ENCODE measurements at regions not wholly inside any gene's neighbourhood (a gene's known extent, or its start where the extent isn't known, plus 50 kb on each side); places are given as distances from the start of the nearest gene placed in this dataset.

DNA sequence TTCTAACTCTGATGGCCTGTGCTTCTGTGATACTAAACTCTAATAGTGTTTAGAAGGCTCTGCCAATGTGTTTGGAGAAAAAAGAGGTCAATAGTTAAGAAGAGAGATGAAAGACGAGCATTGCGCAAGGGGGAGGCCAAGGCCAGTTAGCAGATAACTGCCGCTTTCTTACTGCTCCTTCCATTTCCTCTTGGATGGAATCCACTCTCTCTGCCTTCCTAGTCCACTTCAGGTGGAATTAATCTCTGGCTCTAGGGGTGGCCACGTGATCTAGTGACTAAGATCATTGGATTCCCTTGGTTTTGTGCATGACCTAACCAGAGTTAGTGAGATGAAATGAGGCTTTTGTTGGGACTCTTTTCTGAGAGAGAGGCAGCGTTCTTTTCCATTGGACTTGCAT, 148.3 kb downstream of the ACTL8 start:
- H3K4me3 ChIP-seq: no peak overlapping the region
- H3K27ac ChIP-seq: no peak overlapping the region
- H3K4me1 ChIP-seq: no peaks in the 10 kb centered on the region
- no peaks in the 10 kb centered on the region for H3K36me3 ChIP-seq
- no peak for TF ChIP-seq POLR2A (IDR thresholded peaks at IDR 0.05)
- TF ChIP-seq, protein P1, sequence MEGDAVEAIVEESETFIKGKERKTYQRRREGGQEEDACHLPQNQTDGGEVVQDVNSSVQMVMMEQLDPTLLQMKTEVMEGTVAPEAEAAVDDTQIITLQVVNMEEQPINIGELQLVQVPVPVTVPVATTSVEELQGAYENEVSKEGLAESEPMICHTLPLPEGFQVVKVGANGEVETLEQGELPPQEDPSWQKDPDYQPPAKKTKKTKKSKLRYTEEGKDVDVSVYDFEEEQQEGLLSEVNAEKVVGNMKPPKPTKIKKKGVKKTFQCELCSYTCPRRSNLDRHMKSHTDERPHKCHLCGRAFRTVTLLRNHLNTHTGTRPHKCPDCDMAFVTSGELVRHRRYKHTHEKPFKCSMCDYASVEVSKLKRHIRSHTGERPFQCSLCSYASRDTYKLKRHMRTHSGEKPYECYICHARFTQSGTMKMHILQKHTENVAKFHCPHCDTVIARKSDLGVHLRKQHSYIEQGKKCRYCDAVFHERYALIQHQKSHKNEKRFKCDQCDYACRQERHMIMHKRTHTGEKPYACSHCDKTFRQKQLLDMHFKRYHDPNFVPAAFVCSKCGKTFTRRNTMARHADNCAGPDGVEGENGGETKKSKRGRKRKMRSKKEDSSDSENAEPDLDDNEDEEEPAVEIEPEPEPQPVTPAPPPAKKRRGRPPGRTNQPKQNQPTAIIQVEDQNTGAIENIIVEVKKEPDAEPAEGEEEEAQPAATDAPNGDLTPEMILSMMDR (IDR thresholded peaks at IDR 0.05): no peak
- TF ChIP-seq EP300 (IDR thresholded peaks at IDR 0.05): no peak
- H3K27me3 ChIP-seq: peaks cover 0 to 7% of the 10 kb centered on the region in 2 donors
- peaks cover 0 to 7% (median 0%) of the 10 kb centered on the region in 4 donors for H3K9me3 ChIP-seq
- no peak for DNase-seq (ENCODE audit: low spot score in 2 of 2)
- 71 to 77% methylated on average over 5 of the region's 5 CpGs for WGBS, 2 donors

DNA sequence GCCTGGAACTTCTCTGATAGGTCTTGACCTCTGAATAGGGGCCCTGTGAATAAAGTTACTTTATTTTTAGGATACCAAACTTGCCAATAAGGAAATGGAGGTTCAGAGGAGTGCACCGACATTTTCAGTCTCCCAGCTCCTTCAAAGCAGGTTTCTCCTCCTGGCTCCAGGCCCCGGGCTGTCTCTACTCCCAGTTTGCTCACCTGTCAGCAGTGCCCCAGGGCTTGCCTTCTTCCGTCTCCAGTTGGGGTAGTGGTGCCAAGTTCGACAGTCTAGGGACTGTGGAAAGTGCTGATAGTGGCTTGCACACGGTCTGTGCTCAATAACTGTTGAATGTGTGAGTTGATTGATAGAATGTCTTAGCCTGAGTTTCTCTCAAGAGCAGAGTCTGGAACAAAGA, 149.2 kb downstream of the ACTL8 start:
- 51 to 57% methylated on average over 5 of the region's 5 CpGs for WGBS, 2 donors
- TF ChIP-seq EP300 (IDR thresholded peaks at IDR 0.05) (no peak), POLR2A (IDR thresholded peaks at IDR 0.05) (no peak)
- TF ChIP-seq, protein P1 (IDR thresholded peaks at IDR 0.05): no peak
- no peaks in the 10 kb centered on the region for H3K4me1 ChIP-seq
- H3K27ac ChIP-seq: no peak overlapping the region
- peaks cover 0 to 10% of the 10 kb centered on the region in 2 donors for H3K27me3 ChIP-seq
- no peaks in the 10 kb centered on the region for H3K36me3 ChIP-seq
- H3K9me3 ChIP-seq: peaks cover 0 to 7% (median 0%) of the 10 kb centered on the region in 4 donors
- DNase-seq (ENCODE audit: low spot score in 2 of 2): no peak
- H3K4me3 ChIP-seq: no peak overlapping the region

DNA sequence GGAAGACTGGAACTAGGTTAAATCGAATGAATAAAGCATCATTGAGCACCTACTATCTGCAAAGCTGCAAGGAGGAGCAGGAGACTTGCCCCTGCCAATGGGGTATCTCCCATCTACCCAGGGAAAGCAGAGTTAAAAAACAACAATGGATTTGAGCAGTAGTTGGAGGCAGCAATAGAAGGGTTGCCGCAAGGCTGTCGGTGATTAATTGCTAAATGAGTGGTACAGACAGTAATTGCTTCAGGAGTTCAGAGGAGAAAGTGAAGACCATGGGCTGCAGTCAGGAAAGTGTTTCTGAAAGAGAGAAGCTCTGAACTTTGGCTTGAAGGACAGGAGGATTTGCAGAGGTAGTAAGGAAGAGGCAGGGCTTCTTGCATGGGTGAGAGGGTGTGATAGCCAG, 152.9 kb downstream of the ACTL8 start:
- peaks cover 0 to 17% of the 10 kb centered on the region in 2 donors for H3K27me3 ChIP-seq
- no peak overlapping the region for H3K4me3 ChIP-seq
- no peak overlapping the region for H3K27ac ChIP-seq
- no peak for DNase-seq (ENCODE audit: low spot score in 2 of 2)
- peaks cover 0 to 7% (median 0%) of the 10 kb centered on the region in 4 donors for H3K9me3 ChIP-seq
- TF ChIP-seq EP300 (IDR thresholded peaks at IDR 0.05): no peak
- no peak for TF ChIP-seq POLR2A (IDR thresholded peaks at IDR 0.05)
- TF ChIP-seq, protein P1 (IDR thresholded peaks at IDR 0.05): no peak
- 38 to 43% methylated on average over 3 of the region's 3 CpGs for WGBS, 2 donors
- no peaks in the 10 kb centered on the region for H3K36me3 ChIP-seq
- H3K4me1 ChIP-seq: no peaks in the 10 kb centered on the region

DNA sequence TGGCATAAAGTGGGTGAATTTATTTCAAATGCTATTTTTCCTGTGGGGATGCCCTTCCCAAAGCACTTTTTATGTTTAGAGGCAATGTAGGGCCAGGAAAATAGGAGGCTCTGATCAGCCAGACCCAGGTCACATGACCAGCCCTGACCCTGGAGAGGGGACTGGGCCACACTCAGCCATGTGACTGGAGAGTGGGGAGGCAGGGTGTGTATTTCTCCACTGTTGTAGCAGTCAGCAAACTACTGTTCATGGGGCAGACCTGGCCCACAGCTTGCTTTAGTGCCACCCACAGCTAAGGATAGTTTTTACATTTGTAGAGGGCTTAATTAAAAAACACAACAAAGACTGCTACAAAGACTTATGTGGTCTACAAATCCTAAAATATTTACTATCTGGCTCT, 153.8 kb downstream of the ACTL8 start:
- peaks cover 0 to 22% of the 10 kb centered on the region in 2 donors for H3K27me3 ChIP-seq
- H3K27ac ChIP-seq: no peak overlapping the region
- H3K4me3 ChIP-seq: no peak overlapping the region
- H3K9me3 ChIP-seq: peaks cover 0 to 7% (median 0%) of the 10 kb centered on the region in 4 donors
- H3K4me1 ChIP-seq: no peaks in the 10 kb centered on the region
- H3K36me3 ChIP-seq: no peaks in the 10 kb centered on the region
- TF ChIP-seq, protein P1 (IDR thresholded peaks at IDR 0.05): no peak
- TF ChIP-seq EP300 (IDR thresholded peaks at IDR 0.05) (no peak), POLR2A (IDR thresholded peaks at IDR 0.05) (no peak)
- no peak for DNase-seq (ENCODE audit: low spot score in 2 of 2)

DNA sequence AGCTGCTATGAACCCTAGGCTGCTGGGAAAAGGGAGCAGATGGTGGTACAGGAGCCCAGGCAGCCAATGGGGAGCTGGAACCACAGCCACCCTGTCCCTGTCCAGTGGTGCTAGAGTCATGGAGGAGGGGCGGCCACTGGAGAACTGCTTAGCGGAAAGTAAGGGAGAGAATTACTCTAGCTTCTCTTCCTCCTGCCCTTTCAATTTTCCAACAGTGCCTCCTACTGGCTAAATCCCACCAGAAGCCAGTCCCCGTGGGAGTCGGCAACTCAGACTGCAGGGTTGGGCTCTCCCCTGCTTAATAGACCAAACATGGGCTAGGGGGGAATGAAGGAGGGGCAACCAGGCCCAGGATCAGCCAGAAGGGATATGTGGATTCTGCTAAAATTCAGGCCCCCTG, 154.5 kb downstream of the ACTL8 start:
- Histone ChIP-seq H3K4me3 (no peak overlapping the region), H3K9me3 (peaks cover 0 to 7% (median 0%) of the 10 kb centered on the region in 4 donors), H3K4me1 (no peaks in the 10 kb centered on the region), H3K27me3 (peaks cover 0 to 29% of the 10 kb centered on the region in 2 donors), H3K36me3 (no peaks in the 10 kb centered on the region), H3K27ac (no peak overlapping the region)
- no peak for DNase-seq (ENCODE audit: low spot score in 2 of 2)
- 6 to 14% methylated on average over 4 of the region's 4 CpGs for WGBS, 2 donors
- TF ChIP-seq, protein P1 (IDR thresholded peaks at IDR 0.05): no peak
- no peak for TF ChIP-seq POLR2A (IDR thresholded peaks at IDR 0.05)
- TF ChIP-seq EP300 (IDR thresholded peaks at IDR 0.05): no peak

All from tibial nerve (tissue), 4 donors.